ENCODE measurements at regions not wholly inside any gene's neighbourhood (a gene's known extent, or its start where the extent isn't known, plus 50 kb on each side); places are given as distances from the start of the nearest gene placed in this dataset.

DNA sequence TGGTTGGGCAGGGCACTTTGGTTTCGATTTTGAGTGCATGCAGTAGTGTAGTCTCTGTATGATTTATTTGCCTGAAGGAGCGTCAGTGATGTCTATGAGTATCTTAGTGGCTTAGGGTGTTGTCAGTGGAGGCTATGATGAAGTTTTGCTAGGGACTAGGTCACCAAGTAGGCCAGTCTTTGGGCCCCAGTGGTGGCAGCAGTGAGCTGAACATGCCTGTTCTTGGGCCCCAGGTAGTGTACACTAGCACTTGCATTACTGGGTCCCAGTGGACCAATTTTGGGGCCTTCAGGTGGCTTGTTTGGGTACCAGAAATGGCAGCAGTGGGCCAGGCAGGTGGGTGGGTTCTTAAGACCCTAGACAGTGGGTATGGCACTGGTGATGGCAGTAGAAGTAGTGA is 598.7 kb upstream of the SPRY2 start:
- no peak overlapping the region for H3K27ac ChIP-seq (ENCODE audit: low read depth)
- ATAC-seq (peak; percentile 29; the same call in 1 of the 3 replicates), DNase-seq (ENCODE audit: low spot score) (peak; percentile 4)
- no peaks in the 10 kb centered on the region for H3F3A ChIP-seq (replicated peaks; ENCODE audit: low read depth)
- no peaks in the 10 kb centered on the region for H3K4me1 ChIP-seq (ENCODE audit: insufficient read depth)
- TF ChIP-seq, protein P1, sequence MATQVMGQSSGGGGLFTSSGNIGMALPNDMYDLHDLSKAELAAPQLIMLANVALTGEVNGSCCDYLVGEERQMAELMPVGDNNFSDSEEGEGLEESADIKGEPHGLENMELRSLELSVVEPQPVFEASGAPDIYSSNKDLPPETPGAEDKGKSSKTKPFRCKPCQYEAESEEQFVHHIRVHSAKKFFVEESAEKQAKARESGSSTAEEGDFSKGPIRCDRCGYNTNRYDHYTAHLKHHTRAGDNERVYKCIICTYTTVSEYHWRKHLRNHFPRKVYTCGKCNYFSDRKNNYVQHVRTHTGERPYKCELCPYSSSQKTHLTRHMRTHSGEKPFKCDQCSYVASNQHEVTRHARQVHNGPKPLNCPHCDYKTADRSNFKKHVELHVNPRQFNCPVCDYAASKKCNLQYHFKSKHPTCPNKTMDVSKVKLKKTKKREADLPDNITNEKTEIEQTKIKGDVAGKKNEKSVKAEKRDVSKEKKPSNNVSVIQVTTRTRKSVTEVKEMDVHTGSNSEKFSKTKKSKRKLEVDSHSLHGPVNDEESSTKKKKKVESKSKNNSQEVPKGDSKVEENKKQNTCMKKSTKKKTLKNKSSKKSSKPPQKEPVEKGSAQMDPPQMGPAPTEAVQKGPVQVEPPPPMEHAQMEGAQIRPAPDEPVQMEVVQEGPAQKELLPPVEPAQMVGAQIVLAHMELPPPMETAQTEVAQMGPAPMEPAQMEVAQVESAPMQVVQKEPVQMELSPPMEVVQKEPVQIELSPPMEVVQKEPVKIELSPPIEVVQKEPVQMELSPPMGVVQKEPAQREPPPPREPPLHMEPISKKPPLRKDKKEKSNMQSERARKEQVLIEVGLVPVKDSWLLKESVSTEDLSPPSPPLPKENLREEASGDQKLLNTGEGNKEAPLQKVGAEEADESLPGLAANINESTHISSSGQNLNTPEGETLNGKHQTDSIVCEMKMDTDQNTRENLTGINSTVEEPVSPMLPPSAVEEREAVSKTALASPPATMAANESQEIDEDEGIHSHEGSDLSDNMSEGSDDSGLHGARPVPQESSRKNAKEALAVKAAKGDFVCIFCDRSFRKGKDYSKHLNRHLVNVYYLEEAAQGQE (IDR thresholded peaks at IDR 0.05; ENCODE audit: unreplicated experiment): no peak
- TF ChIP-seq CTCF (conservative IDR thresholded peaks at IDR 0.05; ENCODE audit: low read depth in 2 of 2): peak in 1 of 2 experiments; percentile 40; a peak in 2 of 4 replicates
- no peak overlapping the region for H2AFZ ChIP-seq
- no peaks in the 10 kb centered on the region for H3K79me2 ChIP-seq (replicated peaks; ENCODE audit: insufficient read depth)
- H4K20me1 ChIP-seq (replicated peaks; ENCODE audit: insufficient read depth): no peaks in the 10 kb centered on the region
- H3K27me3 ChIP-seq (ENCODE audit: insufficient read depth): no peaks in the 10 kb centered on the region
- no peaks in the 10 kb centered on the region for H3K9me2 ChIP-seq (ENCODE audit: insufficient read depth)
- H3K36me3 Mint-ChIP-seq (ENCODE audit: low read depth): no peaks in the 10 kb centered on the region
- H3K9me3 Mint-ChIP-seq: no peaks in the 10 kb centered on the region
- no peak overlapping the region for H3K4me3 ChIP-seq
- no peak overlapping the region for H3K27ac Mint-ChIP-seq
- H3K4me3 Mint-ChIP-seq: no peak overlapping the region
- H3K36me3 ChIP-seq (ENCODE audit: insufficient read depth): no peaks in the 10 kb centered on the region
- H3K4me1 Mint-ChIP-seq: peaks cover 2% of the 10 kb centered on the region
- no peak overlapping the region for H3K4me2 ChIP-seq
- no peaks in the 10 kb centered on the region for H3K27me3 Mint-ChIP-seq (ENCODE audit: insufficient read depth, low read depth, poor library complexity)

DNA sequence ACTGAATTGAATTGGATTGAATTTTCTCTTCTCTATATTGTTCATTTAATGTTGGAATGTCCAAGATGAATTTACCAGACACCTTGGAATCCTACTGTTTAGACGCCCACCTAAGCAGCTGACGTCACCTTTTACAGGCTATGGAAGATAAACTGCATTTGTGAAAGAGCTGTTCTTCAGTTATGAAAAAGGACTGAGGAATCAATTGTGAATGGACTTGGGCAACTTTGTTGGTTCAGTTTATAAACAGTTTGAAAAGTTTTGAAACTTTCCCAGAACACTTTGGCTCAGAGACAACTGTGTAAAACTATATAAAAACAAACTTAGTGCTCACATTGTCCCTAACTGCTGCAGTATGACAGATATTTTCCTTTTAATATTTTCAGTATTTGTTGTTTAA is 590.8 kb upstream of the SPRY2 start:
- no peaks in the 10 kb centered on the region for H3K27me3 Mint-ChIP-seq (ENCODE audit: insufficient read depth, low read depth, poor library complexity)
- no peaks in the 10 kb centered on the region for H3K36me3 Mint-ChIP-seq (ENCODE audit: low read depth)
- H3K27ac ChIP-seq (ENCODE audit: low read depth): no peak overlapping the region
- H3K4me2 ChIP-seq: no peak overlapping the region
- H3K27me3 ChIP-seq (ENCODE audit: insufficient read depth): no peaks in the 10 kb centered on the region
- no peaks in the 10 kb centered on the region for H3K36me3 ChIP-seq (ENCODE audit: insufficient read depth)
- ATAC-seq: no peak
- no peaks in the 10 kb centered on the region for H4K20me1 ChIP-seq (replicated peaks; ENCODE audit: insufficient read depth)
- H3K9me3 Mint-ChIP-seq: no peaks in the 10 kb centered on the region
- H3K9me2 ChIP-seq (ENCODE audit: insufficient read depth): no peaks in the 10 kb centered on the region
- H3F3A ChIP-seq (replicated peaks; ENCODE audit: low read depth): no peaks in the 10 kb centered on the region
- H3K27ac Mint-ChIP-seq: no peak overlapping the region
- no peak for TF ChIP-seq NANOG (IDR thresholded peaks at IDR 0.05; ENCODE audit: borderline replicate concordance)
- TF ChIP-seq CREB1 (CRISPR knock-in tag; IDR thresholded peaks at IDR 0.05; ENCODE audit: low read depth): no peak
- no peak for TF ChIP-seq STAT1 (IDR thresholded peaks at IDR 0.05; ENCODE audit: unreplicated experiment)
- TF ChIP-seq JUNB (IDR thresholded peaks at IDR 0.05; ENCODE audit: unreplicated experiment): no peak
- TF ChIP-seq CTCF (conservative IDR thresholded peaks at IDR 0.05; ENCODE audit: low read depth in 2 of 2): no peak
- no peak overlapping the region for H2AFZ ChIP-seq
- DNase-seq (ENCODE audit: low spot score): no peak
- no peaks in the 10 kb centered on the region for H3K4me1 ChIP-seq (ENCODE audit: insufficient read depth)
- H3K4me3 Mint-ChIP-seq: no peak overlapping the region
- H3K4me1 Mint-ChIP-seq: no peaks in the 10 kb centered on the region
- no peak overlapping the region for H3K4me3 ChIP-seq
- no peaks in the 10 kb centered on the region for H3K79me2 ChIP-seq (replicated peaks; ENCODE audit: insufficient read depth)
